ENCODE measurements at regions not wholly inside any gene's neighbourhood (a gene's known extent, or its start where the extent isn't known, plus 50 kb on each side); places are given as distances from the start of the nearest gene placed in this dataset.

DNA sequence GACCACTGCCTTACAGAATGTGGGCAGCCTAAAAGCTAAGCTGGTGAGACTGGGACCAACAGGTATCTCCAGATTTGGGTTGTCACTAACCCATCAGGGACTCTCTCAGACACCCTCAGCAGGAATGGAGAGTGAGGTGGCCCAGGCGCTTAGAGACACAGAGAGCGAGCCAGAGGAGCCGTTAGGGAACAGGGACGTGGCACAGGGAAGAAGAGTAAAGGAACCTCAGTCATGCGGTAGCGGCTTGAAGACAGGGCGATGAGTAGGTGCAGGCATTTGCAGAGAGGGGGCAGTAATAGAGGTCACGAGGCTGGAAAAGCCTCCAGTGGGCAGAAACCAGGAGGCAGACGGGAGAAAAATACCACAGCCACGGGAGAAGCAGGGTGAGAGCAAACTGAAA lies 158.0 kb upstream of the CCND2 start:
- no peak for DNase-seq (ENCODE audit: low read depth, low spot score)
- POLR2A ChIA-PET = no interaction called here
- Histone ChIP-seq H3K36me3 (ENCODE audit: control insufficient read depth in 1 of 2, insufficient read depth in 2 of 2, low read length in 2 of 2) (no peaks in the 10 kb centered on the region), H3K27ac (ENCODE audit: low read depth, low read length) (no peak overlapping the region), H3K9ac (ENCODE audit: low read length) (no peak overlapping the region), H4K20me1 (ENCODE audit: insufficient read depth) (no peaks in the 10 kb centered on the region), H3K4me2 (ENCODE audit: low read length) (no peak overlapping the region), H3K4me3 (replicated peaks in 1 of 2; ENCODE audit: low read depth in 1 of 2, low read length in 2 of 2) (no peak overlapping the region), H3K79me2 (ENCODE audit: insufficient read depth, low read length) (no peaks in the 10 kb centered on the region), H3K9me3 (ENCODE audit: control insufficient read depth in 1 of 2, insufficient read depth in 1 of 2, low read depth in 1 of 2, low read length in 2 of 2) (no peaks in the 10 kb centered on the region), H3K27me3 (ENCODE audit: insufficient read depth, low read length) (peaks cover 41% of the 10 kb centered on the region), H3K9me2 (ENCODE audit: insufficient read depth) (no peaks in the 10 kb centered on the region), H3K4me1 (ENCODE audit: control insufficient read depth in 1 of 2, insufficient read depth in 2 of 2, low read length in 2 of 2) (no peaks in the 10 kb centered on the region), H2AFZ (ENCODE audit: low read depth, low read length, poor library complexity, severe bottlenecking) (no peak overlapping the region)
- RAD21 ChIA-PET (ENCODE audit: low non-redundant PET in 1 of 2, low total read pairs in 2 of 2, uncharacterized antibody in 2 of 2, unreplicated experiment in 2 of 2) = no interaction called here
- peak; percentile 62 for ATAC-seq
- no peak for TF ChIP-seq SIN3A (IDR thresholded peaks at IDR 0.05; ENCODE audit: low read depth)
- TF ChIP-seq ZNF274 (IDR thresholded peaks at IDR 0.05; ENCODE audit: low read depth, low read length) = no peak
- TF ChIP-seq, protein P1, sequence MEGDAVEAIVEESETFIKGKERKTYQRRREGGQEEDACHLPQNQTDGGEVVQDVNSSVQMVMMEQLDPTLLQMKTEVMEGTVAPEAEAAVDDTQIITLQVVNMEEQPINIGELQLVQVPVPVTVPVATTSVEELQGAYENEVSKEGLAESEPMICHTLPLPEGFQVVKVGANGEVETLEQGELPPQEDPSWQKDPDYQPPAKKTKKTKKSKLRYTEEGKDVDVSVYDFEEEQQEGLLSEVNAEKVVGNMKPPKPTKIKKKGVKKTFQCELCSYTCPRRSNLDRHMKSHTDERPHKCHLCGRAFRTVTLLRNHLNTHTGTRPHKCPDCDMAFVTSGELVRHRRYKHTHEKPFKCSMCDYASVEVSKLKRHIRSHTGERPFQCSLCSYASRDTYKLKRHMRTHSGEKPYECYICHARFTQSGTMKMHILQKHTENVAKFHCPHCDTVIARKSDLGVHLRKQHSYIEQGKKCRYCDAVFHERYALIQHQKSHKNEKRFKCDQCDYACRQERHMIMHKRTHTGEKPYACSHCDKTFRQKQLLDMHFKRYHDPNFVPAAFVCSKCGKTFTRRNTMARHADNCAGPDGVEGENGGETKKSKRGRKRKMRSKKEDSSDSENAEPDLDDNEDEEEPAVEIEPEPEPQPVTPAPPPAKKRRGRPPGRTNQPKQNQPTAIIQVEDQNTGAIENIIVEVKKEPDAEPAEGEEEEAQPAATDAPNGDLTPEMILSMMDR (IDR thresholded peaks at IDR 0.05 in 2 of 3, conservative IDR thresholded peaks at IDR 0.05 in 1 of 3; ENCODE audit: borderline replicate concordance in 1 of 3, insufficient read depth in 1 of 3, low read depth in 2 of 3, low read length in 2 of 3) = peak in 1 of 3 experiments; percentile 19; a peak in 2 of 6 replicates
- no peak for TF ChIP-seq CEBPB (IDR thresholded peaks at IDR 0.05; ENCODE audit: low read depth)
- TF ChIP-seq EZH2phosphoT487 (IDR thresholded peaks at IDR 0.05; ENCODE audit: borderline replicate concordance) = no peak
- CTCF ChIA-PET = interaction anchor here (1.2 to 1.6 kb wide), 2 partner anchors 8 to 161 kb away, joined by 6 to 7 read pairs; no protein-coding TSS in a partner anchor
- intact Hi-C loops (cut with micrococcal nuclease) = no loop called here
- no TSS peak for BruUV-seq (replicated peaks)

DNA sequence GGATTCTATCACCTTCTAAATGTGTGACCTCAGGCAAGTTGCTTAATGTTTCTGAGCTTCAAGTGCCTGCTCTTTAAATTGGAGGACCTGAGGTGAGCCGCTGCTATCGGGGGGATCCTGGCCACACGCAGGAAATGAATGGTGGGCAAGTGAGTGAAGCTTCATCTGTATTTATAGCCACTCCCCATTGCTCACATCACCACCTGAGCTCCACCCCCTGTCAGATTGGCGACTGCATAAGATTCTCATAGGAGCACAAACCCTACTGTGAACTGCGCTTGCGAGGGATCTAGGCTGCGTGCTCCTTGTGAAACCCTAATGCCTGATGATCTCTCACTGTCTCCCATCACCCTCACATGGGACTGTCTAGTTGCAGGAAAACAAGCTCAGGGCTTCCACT lies 158.6 kb upstream of the CCND2 start:
- no peak overlapping the region for H3K4me2 ChIP-seq (ENCODE audit: low read length)
- no peaks in the 10 kb centered on the region for H3K36me3 ChIP-seq (ENCODE audit: control insufficient read depth in 1 of 2, insufficient read depth in 2 of 2, low read length in 2 of 2)
- H3K9ac ChIP-seq (ENCODE audit: low read length) = no peak overlapping the region
- no peaks in the 10 kb centered on the region for H3K9me3 ChIP-seq (ENCODE audit: control insufficient read depth in 1 of 2, insufficient read depth in 1 of 2, low read depth in 1 of 2, low read length in 2 of 2)
- no peaks in the 10 kb centered on the region for H3K9me2 ChIP-seq (ENCODE audit: insufficient read depth)
- POLR2A ChIA-PET = no interaction called here
- intact Hi-C loops (cut with micrococcal nuclease) = no loop called here
- RAD21 ChIA-PET (ENCODE audit: low non-redundant PET in 1 of 2, low total read pairs in 2 of 2, uncharacterized antibody in 2 of 2, unreplicated experiment in 2 of 2) = no interaction called here
- H3K4me3 ChIP-seq (replicated peaks in 1 of 2; ENCODE audit: low read depth in 1 of 2, low read length in 2 of 2) = no peak overlapping the region
- H4K20me1 ChIP-seq (ENCODE audit: insufficient read depth) = no peaks in the 10 kb centered on the region
- H3K27me3 ChIP-seq (ENCODE audit: insufficient read depth, low read length) = peaks cover 43% of the 10 kb centered on the region
- no peak overlapping the region for H2AFZ ChIP-seq (ENCODE audit: low read depth, low read length, poor library complexity, severe bottlenecking)
- no peaks in the 10 kb centered on the region for H3K79me2 ChIP-seq (ENCODE audit: insufficient read depth, low read length)
- CTCF ChIA-PET = interaction anchor here (1.2 to 1.6 kb wide), 2 partner anchors 8 to 162 kb away, joined by 6 to 7 read pairs; no protein-coding TSS in a partner anchor
- no peak for ATAC-seq
- no peak for DNase-seq (ENCODE audit: low read depth, low spot score)
- no peaks in the 10 kb centered on the region for H3K4me1 ChIP-seq (ENCODE audit: control insufficient read depth in 1 of 2, insufficient read depth in 2 of 2, low read length in 2 of 2)
- no TSS peak for BruUV-seq (replicated peaks)
- H3K27ac ChIP-seq (ENCODE audit: low read depth, low read length) = no peak overlapping the region
- TF ChIP-seq POLR2AphosphoS5 (IDR thresholded peaks at IDR 0.05; ENCODE audit: low read depth, low read length) (no peak), CEBPB (IDR thresholded peaks at IDR 0.05; ENCODE audit: low read depth) (no peak), EZH2phosphoT487 (IDR thresholded peaks at IDR 0.05; ENCODE audit: borderline replicate concordance) (no peak), ZNF274 (IDR thresholded peaks at IDR 0.05; ENCODE audit: low read depth, low read length) (no peak), EGR1 (IDR thresholded peaks at IDR 0.05; ENCODE audit: low read depth) (no peak), RAD21 (IDR thresholded peaks at IDR 0.05; ENCODE audit: low read depth) (no peak), SP1 (IDR thresholded peaks at IDR 0.05; ENCODE audit: low read depth) (no peak), ELF1 (IDR thresholded peaks at IDR 0.05; ENCODE audit: borderline replicate concordance, low read depth) (no peak), JUND (IDR thresholded peaks at IDR 0.05) (no peak), SRF (IDR thresholded peaks at IDR 0.05; ENCODE audit: low read depth) (no peak), CBX3 (IDR thresholded peaks at IDR 0.05; ENCODE audit: low read depth) (no peak), POLR2A (IDR thresholded peaks at IDR 0.05; ENCODE audit: borderline replicate concordance, extremely low read depth, insufficient read depth, insufficient read length) (no peak), EZH2 (IDR thresholded peaks at IDR 0.05) (no peak)
- TF ChIP-seq, protein P2, sequence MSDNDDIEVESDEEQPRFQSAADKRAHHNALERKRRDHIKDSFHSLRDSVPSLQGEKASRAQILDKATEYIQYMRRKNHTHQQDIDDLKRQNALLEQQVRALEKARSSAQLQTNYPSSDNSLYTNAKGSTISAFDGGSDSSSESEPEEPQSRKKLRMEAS (IDR thresholded peaks at IDR 0.05) = no peak
- TF ChIP-seq, protein P3, sequence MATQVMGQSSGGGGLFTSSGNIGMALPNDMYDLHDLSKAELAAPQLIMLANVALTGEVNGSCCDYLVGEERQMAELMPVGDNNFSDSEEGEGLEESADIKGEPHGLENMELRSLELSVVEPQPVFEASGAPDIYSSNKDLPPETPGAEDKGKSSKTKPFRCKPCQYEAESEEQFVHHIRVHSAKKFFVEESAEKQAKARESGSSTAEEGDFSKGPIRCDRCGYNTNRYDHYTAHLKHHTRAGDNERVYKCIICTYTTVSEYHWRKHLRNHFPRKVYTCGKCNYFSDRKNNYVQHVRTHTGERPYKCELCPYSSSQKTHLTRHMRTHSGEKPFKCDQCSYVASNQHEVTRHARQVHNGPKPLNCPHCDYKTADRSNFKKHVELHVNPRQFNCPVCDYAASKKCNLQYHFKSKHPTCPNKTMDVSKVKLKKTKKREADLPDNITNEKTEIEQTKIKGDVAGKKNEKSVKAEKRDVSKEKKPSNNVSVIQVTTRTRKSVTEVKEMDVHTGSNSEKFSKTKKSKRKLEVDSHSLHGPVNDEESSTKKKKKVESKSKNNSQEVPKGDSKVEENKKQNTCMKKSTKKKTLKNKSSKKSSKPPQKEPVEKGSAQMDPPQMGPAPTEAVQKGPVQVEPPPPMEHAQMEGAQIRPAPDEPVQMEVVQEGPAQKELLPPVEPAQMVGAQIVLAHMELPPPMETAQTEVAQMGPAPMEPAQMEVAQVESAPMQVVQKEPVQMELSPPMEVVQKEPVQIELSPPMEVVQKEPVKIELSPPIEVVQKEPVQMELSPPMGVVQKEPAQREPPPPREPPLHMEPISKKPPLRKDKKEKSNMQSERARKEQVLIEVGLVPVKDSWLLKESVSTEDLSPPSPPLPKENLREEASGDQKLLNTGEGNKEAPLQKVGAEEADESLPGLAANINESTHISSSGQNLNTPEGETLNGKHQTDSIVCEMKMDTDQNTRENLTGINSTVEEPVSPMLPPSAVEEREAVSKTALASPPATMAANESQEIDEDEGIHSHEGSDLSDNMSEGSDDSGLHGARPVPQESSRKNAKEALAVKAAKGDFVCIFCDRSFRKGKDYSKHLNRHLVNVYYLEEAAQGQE (IDR thresholded peaks at IDR 0.05; ENCODE audit: low read depth) = no peak

Data from HCT116 (cell line).